ENCODE measurements at regions not wholly inside any gene's neighbourhood (a gene's known extent, or its start where the extent isn't known, plus 50 kb on each side); places are given as distances from the start of the nearest gene placed in this dataset.
"Not testable (repeated sequence)": the region's sequence is repeated elsewhere in the genome, so short reads cannot be mapped to it uniquely, and the experiment has no call there.

DNA sequence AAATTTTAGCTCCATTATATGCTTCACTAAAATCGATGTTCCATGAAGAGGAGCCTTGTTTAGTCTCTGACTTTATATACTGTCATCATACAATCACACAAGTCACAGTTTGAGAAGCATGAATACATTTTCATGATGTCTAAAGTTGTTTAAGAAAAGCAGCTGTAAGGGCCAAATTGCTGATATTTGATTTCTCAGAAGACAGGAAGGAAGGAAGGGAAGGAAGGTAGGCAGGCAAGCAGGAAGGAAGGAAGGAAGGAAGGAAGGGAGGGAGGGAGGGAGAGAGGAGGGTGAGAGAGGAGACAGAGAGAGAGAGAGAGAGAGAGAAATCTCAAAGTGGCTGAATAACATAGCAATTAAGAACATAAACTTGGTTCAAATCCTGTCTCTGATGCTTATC, 153.7 kb downstream of the RTL9 start:
- intact Hi-C loops (cut with DNase I; ENCODE audit: low total_unique reads): no loop called here
- TF ChIP-seq POLR2AphosphoS5 (IDR thresholded peaks at IDR 0.05) (no peak), EP300 (IDR thresholded peaks at IDR 0.05) (no peak), POLR2A (IDR thresholded peaks at IDR 0.05) (no peak)
- TF ChIP-seq, protein P1, sequence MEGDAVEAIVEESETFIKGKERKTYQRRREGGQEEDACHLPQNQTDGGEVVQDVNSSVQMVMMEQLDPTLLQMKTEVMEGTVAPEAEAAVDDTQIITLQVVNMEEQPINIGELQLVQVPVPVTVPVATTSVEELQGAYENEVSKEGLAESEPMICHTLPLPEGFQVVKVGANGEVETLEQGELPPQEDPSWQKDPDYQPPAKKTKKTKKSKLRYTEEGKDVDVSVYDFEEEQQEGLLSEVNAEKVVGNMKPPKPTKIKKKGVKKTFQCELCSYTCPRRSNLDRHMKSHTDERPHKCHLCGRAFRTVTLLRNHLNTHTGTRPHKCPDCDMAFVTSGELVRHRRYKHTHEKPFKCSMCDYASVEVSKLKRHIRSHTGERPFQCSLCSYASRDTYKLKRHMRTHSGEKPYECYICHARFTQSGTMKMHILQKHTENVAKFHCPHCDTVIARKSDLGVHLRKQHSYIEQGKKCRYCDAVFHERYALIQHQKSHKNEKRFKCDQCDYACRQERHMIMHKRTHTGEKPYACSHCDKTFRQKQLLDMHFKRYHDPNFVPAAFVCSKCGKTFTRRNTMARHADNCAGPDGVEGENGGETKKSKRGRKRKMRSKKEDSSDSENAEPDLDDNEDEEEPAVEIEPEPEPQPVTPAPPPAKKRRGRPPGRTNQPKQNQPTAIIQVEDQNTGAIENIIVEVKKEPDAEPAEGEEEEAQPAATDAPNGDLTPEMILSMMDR (IDR thresholded peaks at IDR 0.05): no peak
- no peak overlapping the region for H3K4me3 ChIP-seq
- H3K36me3 ChIP-seq: no peaks in the 10 kb centered on the region
- no peaks in the 10 kb centered on the region for H3K4me1 ChIP-seq
- H3K27me3 ChIP-seq: peaks cover 0 to 9% (median 0%) of the 10 kb centered on the region in 3 donors
- peaks cover 0 to 6% (median 0%) of the 10 kb centered on the region in 4 donors for H3K9me3 ChIP-seq
- H3K27ac ChIP-seq: no peak overlapping the region
- DNase-seq: no peak
- 66 to 83% (median 71%) methylated on average over 1 of the region's 1 CpG for WGBS, 5 donors

DNA sequence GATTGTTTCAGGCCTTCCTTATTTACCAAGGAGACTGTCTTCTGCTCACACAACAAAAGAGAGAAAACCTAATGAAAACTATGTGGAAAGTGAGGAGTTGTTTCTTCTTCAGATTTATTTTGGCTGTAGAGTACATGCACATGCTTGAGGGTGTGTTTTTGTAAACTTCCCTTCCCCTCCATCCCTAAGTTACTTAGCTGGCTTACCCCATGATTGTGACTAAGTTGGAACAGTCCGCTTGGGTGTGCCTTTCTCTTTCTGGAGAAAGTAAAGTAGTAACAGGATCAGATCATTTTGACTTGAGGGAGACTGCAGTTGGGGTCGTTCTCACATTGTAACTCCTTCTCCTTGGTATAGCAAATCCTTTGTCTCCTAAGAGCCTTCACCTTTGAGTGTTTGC, 155.9 kb downstream of the RTL9 start:
- no peak for TF ChIP-seq POLR2A (IDR thresholded peaks at IDR 0.05)
- TF ChIP-seq EP300 (IDR thresholded peaks at IDR 0.05): no peak
- TF ChIP-seq POLR2AphosphoS5 (IDR thresholded peaks at IDR 0.05): no peak
- TF ChIP-seq, protein P1 (IDR thresholded peaks at IDR 0.05): no peak
- H3K4me3 ChIP-seq: no peak overlapping the region
- peaks cover 0 to 9% (median 0%) of the 10 kb centered on the region in 3 donors for H3K27me3 ChIP-seq
- H3K27ac ChIP-seq: no peak overlapping the region
- no peaks in the 10 kb centered on the region for H3K36me3 ChIP-seq
- H3K4me1 ChIP-seq: no peaks in the 10 kb centered on the region
- WGBS, 5 donors: 59 to 83% (median 71%) methylated on average over 2 of the region's 2 CpGs
- H3K9me3 ChIP-seq: peaks cover 0 to 6% (median 0%) of the 10 kb centered on the region in 4 donors
- intact Hi-C loops (cut with DNase I; ENCODE audit: low total_unique reads): no loop called here
- DNase-seq: no peak

DNA sequence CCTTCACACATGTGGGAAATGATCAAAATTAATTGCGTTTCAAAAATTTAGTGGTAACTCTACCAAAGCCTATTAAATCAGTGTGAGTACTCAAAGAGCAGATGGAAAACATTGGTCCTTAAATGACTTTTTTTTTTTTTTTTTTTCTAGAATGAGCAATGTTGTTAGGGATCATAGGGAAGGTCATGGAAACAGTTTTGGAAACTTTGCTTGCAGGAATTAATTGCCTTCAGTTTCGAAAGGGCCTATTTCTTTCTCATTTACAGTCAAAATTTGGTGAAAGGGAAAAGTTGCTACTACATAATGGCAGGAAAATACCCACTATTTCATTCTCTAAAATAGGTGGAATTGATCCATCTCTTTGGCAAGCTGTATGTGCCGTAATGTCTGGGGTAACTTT, 160.9 kb downstream of the RTL9 start:
- no peak overlapping the region for H3K27ac ChIP-seq
- 70 to 89% (median 80%) methylated on average over 3 of the region's 3 CpGs for WGBS, 5 donors
- intact Hi-C loops (cut with DNase I; ENCODE audit: low total_unique reads): no loop called here
- H3K4me3 ChIP-seq: no peak overlapping the region
- H3K36me3 ChIP-seq: no peaks in the 10 kb centered on the region
- H3K27me3 ChIP-seq: no peaks in the 10 kb centered on the region
- H3K9me3 ChIP-seq: no peaks in the 10 kb centered on the region
- no peaks in the 10 kb centered on the region for H3K4me1 ChIP-seq
- TF ChIP-seq, protein P1 (IDR thresholded peaks at IDR 0.05): no peak
- TF ChIP-seq POLR2AphosphoS5 (IDR thresholded peaks at IDR 0.05) (no peak), POLR2A (IDR thresholded peaks at IDR 0.05) (no peak), EP300 (IDR thresholded peaks at IDR 0.05) (no peak)
- DNase-seq: no peak

DNA sequence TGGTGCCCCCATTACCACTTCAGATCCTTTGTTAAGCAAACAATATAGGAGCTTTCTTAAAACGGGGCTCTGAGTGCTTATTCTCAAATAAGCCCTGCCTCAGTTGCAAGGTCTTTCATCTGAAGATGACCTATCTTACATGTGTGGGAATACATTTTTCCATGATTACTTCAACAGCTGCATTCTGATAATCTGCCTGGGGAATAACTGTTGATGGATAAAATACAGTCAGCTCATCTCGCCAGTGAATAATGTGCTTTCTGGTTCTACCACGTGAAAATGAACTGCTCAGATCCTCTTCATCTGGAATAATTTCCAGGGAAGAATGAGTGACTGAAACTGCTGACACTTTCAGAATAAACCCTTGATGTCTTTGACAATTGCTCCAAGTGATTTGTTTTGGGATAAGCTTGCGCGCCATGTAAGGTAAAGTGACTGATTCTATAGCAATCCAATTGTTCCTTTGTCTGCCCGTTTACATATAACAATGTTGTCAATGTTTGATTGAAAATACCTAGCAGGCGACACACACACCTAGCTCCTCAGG, 161.3 kb downstream of the RTL9 start:
- intact Hi-C loops (cut with DNase I; ENCODE audit: low total_unique reads): no loop called here
- H3K4me1 ChIP-seq: no peaks in the 10 kb centered on the region
- H3K36me3 ChIP-seq: no peaks in the 10 kb centered on the region
- no peak overlapping the region for H3K4me3 ChIP-seq
- no peak for DNase-seq
- H3K27ac ChIP-seq: no peak overlapping the region
- no peak for TF ChIP-seq POLR2AphosphoS5 (IDR thresholded peaks at IDR 0.05)
- TF ChIP-seq POLR2A (IDR thresholded peaks at IDR 0.05): no peak
- TF ChIP-seq, protein P1 (IDR thresholded peaks at IDR 0.05): no peak
- TF ChIP-seq EP300 (IDR thresholded peaks at IDR 0.05): no peak
- no peaks in the 10 kb centered on the region for H3K27me3 ChIP-seq
- H3K9me3 ChIP-seq: no peaks in the 10 kb centered on the region
- WGBS, 5 donors: 63 to 76% (median 73%) methylated on average over 7 of the region's 7 CpGs

DNA sequence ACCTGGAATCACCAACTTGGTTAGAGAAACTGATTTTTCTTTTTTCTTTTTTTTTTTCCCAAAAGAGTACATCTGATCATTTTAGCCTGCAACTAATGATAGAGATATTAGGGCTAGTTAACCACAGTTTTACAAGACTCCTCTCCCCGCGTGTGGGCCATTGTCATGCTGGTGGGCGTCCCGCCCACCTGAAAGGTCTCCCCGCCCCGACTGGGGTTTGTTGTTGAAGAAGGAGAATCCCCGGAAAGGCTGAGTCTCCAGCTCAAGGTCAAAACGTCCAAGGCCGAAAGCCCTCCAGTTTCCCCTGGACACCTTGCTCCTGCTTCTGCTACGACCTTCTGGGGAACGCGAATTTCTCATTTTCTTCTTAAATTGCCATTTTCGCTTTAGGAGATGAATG, 162.0 kb downstream of the RTL9 start:
- H3K27me3 ChIP-seq; H3K4me1 ChIP-seq; H3K4me3 ChIP-seq; H3K36me3 ChIP-seq; DNase-seq; H3K27ac ChIP-seq; H3K9me3 ChIP-seq; intact Hi-C loops (cut with DNase I; ENCODE audit: low total_unique reads): not testable (repeated sequence)
- WGBS, 5 donors: 40 to 62% (median 58%) methylated on average over 1 to 13 of the region's 13 CpGs
